Dedifferentiated amniotic fluid mesenchymal stem cell (primary cell): ENCODE measurements at regions not wholly inside any gene's neighbourhood (a gene's known extent, or its start where the extent isn't known, plus 50 kb on each side); places are given as distances from the start of the nearest gene placed in this dataset.
A peak's percentile ranks its signal among the peaks of the same experiment; 100 is the strongest.

Experiments
- DNase-seq: peaks from one replicate; pipeline ENCODE4 v3.0.0-alpha.2; 2016; ENCODE audit errors: extremely low spot score

- DNase-seq, result no peak
These were observed 66.3 kb upstream of the SP4 start for GRCh38 chr7:21361413-21362125.

GRCh38 chr7:21364801-21365271 is 63.0 kb upstream of the SP4 start:
- no peak for DNase-seq

GRCh38 chr7:21365866-21366624 is 61.8 kb upstream of the SP4 start:
- DNase-seq, result peak; percentile 20

GRCh38 chr7:21367081-21367480 is 60.8 kb upstream of the SP4 start:
- DNase-seq, result no peak

DNA sequence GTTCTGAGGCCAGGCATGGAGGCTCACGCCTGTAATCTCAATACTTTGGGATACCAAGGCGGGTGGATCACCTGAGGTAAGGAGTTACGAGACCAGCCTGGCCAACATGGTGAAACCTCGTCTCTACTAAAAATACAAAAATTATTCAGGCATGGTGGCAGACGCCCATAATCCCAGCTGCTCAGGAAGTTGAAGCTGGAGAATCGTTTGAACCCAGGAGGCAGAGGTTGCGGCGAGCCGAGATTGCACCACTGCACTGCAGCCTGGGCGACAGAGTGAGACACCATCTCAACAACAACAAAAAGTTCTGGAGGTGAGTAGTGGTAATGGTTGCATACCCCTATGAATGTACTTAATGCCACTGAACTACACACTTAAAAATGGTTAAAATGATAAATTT is 60.3 kb upstream of the SP4 start:
- DNase-seq, result no peak

- no peak for DNase-seq
These were observed 59.6 kb upstream of the SP4 start for GRCh38 chr7:21368317-21368716.

DNA sequence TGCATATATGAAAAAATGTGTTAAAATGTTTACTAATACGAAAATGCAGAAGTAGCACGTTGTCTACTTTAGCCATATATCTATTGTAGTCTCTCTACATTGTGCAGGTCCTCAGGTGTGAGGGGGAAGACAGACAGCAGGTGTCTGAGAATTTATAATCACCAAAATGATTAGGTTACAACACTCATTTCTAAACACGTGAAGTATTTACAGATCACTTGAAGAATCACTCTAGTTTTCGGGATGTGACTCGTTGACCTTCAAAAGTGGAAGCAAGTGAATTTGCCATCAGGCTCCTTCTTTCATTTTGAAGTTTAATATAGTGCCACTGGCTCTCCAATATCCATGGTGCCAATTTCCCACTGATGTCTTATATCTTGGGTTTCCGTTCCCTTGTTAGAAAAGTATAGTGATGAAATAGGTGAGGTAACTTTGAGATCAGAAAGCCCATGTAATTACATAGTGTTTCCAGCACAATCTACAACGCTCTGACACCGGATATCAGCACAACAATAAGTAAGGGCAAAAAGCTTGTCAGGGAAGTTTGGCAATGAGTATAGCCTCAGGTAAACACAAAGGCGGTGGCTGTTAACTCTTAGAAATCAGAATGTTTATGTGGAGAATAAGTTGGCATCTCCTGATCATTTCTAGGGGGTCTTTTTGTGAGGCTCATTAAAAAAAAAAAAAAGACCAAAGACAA is 57.5 kb upstream of the SP4 start:
- DNase-seq, result no peak

- no peak for DNase-seq
These were observed 56.5 kb upstream of the SP4 start for GRCh38 chr7:21371360-21371759.

GRCh38 chr7:21373031-21373430 is 54.9 kb upstream of the SP4 start:
- no peak for DNase-seq

GRCh38 chr7:21374134-21374533 is 53.7 kb upstream of the SP4 start:
- DNase-seq, result no peak

DNA sequence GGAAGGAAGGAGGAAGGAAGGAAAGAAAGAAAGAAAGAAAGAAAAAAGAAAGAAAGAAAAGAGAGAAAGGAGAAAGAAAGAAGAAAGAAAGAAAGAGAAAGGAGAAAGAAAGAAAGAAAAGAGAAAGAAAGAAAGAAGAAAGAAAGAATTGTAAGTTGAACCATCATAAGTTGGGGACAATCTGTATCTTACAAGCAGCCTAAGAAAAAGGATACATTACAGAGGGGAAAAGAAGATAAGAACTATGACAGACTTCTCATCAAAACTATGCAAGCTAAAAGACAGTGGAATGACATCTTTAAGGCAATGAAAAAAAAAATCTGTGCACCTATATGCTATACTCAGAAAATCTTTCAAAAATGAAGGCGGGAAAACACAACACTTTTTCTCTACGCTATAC is 50.3 kb upstream of the SP4 start:
- no peak for DNase-seq
